HG03095 (cell line): ENCODE measurements at regions not wholly inside any gene's neighbourhood (a gene's known extent, or its start where the extent isn't known, plus 50 kb on each side); places are given as distances from the start of the nearest gene placed in this dataset.
"Not testable (repeated sequence)": the region's sequence is repeated elsewhere in the genome, so short reads cannot be mapped to it uniquely, and the experiment has no call there.

Source experiments
- ATAC-seq: cut with Tn5 transposase; IDR thresholded peaks from one replicate; pipeline ENCODE4 v1.9.1; 2021; ENCODE audit warnings: moderate library complexity; ENCODE audit not compliant: unreplicated experiment

DNA sequence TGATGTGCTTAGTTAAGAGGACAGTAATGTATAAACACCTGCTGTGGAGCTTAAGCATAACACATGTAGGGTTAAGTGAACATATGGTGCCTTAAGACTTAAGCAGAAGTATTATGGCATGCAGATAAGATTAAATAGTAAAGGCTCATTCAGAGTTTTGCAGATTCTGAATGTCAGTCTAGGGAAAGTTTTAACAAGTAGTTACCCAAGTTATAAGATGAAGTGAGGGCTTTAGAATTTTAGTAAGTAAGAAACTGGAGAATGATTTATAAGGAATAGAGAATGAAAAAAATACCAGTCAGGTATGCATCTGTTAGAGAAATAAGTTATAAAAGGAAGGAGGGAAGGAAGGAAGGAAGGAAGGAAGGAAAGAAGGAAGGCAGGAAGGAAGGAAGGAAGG is 902.1 kb downstream of the TRAM1L1 start:
- no peak for ATAC-seq

DNA sequence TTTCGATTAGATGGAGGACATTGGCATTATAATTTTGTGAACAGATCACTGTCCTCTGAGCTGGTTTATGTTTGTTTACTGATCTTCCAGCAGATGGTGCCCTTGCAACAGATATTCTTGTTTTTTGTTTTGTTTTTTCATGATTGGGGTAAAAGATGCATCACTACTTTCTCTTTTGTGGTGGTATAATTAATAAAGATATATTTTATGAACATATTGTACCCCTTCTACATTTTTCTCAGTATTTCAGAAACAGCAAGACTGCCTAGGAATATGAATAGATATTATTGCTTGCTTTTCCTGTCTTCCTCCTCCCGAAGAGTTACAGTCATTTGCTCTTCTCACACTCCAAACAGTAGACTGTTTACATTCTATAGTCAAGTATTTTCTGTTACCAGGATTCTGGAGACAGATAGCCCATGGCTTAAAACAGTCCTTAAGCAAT is 905.2 kb downstream of the TRAM1L1 start:
- ATAC-seq = no peak

- ATAC-seq = not testable (repeated sequence)
Measured at GRCh38 chr4:116151371-116151770, 934.0 kb downstream of the TRAM1L1 start.

DNA sequence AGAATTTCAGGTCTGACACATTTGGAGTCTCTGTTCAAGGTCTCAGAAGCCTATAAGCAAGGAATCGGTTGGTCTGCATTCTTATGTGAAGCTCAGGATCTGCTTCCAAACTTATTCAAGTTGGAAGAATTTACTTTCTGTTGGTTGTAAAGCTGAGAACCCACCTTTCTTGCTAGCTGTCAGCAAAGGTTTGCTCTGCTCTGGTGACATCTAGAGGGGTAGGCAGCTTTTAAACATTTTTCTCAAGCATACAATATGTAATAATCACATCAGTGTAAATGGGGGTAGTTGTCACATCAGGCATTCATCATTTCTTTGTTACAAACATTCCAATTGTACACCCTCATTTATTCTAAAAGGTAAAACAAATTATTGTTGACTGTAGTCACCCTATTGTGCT is 935.2 kb downstream of the TRAM1L1 start:
- ATAC-seq = no peak

GRCh38 chr4:116143198-116143597 is 942.2 kb downstream of the TRAM1L1 start:
- ATAC-seq = no peak

GRCh38 chr4:116132946-116133345 is 952.4 kb downstream of the TRAM1L1 start:
- no peak for ATAC-seq

GRCh38 chr4:116126794-116127193 is 958.6 kb downstream of the TRAM1L1 start:
- no peak for ATAC-seq

GRCh38 chr4:116122124-116122523 is 963.3 kb downstream of the TRAM1L1 start:
- no peak for ATAC-seq

- ATAC-seq = no peak
Measured at GRCh38 chr4:116118221-116118620, 967.2 kb downstream of the TRAM1L1 start.

DNA sequence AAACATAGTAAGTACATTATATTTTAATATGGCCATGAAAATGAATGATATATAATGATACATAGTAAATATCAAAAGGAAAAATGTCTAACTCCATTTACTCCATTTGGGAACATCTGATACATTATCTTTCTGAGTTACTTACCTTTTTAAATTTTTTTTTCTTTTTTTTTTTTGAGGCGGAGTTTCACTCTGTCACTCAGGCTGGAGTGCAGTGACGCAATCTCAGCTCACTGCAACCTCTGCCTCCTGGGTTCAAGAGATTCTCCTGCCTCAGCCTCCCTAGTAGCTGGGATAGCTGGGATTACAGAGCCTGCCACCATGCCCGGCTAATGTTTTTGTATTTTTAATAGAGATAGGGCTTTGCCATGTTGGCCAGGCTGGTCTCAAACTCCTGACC is 972.5 kb downstream of the TRAM1L1 start:
- not testable (repeated sequence) for ATAC-seq

GRCh38 chr4:116110713-116111112 is 974.7 kb downstream of the TRAM1L1 start:
- no peak for ATAC-seq

- ATAC-seq = no peak
Measured at GRCh38 chr4:116108606-116109005, 976.8 kb downstream of the TRAM1L1 start.

- no peak for ATAC-seq
Measured at GRCh38 chr4:116101321-116101720, 984.1 kb downstream of the TRAM1L1 start.

- no peak for ATAC-seq
Measured at GRCh38 chr4:116099596-116099995, 985.8 kb downstream of the TRAM1L1 start.

DNA sequence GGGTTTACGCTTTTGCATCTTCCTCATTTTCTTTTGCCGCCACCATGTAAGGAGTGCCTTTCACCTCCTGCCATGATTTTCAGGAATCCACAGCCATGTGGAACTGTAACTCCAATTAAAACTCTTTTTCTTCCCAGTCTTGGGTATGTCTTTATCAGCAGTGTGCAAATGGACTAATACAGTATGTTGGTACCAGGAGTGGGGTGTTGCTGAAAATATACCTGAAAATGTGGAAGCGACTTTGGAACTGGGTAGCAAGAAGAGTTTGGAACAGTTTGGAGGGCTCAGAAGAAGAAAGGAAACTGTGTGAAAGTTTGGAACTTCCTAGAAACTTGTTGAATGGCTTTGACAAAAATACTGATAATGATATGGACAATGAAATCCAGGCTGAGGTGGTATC is 983.9 kb upstream of the NDST4 start:
- ATAC-seq = not testable (repeated sequence)

DNA sequence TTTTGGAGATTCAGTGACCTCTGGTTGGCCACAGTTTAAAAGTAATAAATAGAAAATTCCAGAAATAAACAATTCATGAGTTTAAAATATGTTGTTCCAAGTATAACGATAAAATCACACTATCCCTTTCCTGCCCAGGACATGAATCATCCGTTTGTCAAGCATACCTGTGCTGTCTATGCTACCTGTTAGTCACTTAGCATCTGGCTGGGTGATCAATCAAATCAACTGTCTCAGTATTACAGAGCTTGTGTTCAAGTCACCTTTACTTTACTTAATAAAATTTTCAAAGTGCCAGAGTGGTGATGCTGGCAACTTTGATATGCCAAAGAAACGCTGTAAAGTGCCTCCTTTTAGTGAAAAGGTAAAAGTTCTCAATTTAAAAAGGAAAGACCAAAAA is 979.5 kb upstream of the NDST4 start:
- ATAC-seq = no peak

DNA sequence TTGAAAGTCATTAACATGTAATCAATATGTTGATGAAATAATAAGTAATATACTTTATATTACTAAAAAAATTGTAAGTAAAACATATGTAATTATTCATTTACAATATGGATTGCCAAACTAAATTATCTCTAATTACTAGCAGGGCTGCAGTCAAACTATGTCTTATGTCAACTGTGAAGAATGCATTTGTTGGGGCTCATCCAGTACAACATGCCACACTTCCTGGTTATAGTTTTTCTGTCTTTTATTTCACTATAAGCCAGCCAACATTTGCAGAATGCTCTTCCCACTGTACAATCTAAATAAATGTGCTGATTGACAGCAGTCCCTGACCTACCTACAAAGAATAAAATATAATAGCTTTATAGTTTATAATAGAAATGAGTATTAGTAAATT is 975.4 kb upstream of the NDST4 start:
- ATAC-seq = no peak

DNA sequence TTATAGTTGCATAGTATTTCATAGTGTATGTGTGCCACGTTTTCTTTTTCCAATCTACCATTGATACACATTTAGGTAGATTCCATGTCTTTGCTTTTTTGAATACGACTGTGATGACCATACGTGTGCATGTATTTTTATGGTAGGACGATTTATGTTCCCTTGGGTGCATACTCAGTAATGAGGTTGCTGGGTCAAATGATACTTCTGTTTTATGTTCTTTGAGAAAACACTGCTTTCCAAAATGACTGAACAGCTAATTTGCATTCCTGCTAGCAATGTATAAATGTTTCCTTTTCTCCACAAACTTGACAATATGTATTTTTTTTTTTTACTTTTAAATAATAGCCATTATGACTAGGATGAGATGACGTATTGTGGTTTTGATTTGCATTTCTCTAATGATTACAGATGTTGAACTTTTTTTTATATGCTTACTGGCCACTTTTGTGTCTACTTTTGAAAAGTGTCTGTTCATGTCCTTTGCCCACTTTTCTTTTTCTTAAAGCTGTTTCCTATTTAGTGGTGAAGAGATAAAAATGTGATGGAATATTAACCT is 969.5 kb upstream of the NDST4 start:
- no peak for ATAC-seq

DNA sequence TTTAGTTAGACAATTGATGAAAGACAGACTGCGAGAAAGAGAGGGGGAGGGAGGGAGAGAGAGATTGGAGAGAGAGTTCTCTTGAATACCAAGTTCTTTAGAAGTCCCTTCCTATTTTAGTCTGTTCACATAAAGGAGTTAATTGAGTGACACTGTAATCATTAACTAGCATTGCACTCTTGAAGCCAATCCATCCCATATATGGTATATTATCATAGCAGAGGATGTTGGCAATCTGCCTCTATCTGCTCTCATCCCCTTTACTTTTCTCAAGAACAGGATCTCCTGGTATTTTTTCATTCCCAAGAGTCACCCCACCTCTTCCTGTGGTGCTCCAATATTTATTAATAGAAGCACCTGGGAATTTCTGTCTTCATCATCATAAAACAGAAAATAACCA is 959.6 kb upstream of the NDST4 start:
- ATAC-seq = no peak

DNA sequence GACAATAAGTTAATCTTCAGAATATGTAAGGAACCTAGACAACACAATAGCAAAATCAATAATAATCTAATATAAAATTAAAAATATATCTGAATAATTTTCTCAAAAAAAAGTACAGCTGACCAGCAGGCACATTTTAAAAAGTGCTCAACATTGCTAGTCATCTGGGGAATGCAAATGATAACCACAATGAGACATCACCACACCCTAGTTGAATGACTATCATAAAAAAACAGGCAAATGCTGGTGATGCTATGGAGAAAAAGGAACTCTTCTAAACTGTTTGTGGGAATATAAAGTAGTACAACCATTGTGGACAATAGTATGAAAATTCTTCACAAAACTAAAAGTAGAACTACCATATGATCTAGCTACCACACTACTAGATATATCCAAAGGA is 956.9 kb upstream of the NDST4 start:
- ATAC-seq = no peak

DNA sequence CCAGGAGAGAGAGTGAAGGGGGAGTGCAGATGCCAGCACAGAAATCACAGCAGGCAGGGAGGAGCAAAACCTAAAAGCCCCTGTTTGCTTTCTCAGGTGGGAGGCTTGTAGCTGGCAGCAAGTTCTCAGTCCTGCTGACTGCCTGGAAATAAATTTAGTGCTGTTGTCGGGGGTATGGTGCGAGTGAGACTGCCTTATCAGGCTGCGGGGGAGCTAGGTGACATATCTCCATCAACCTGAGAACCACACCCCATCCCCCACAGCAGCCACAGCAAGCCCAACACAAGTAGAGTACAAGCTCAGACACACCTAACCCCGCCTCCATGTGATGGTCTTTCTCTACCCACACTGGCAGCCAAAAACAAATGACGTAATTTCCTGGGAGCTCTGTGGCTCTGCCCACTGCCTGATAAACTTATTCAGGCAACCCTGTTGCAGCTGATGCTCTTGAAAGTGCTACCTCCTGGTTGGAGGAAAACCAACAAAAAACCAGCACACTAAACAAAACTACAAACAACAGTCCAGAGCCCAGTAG is 953.4 kb upstream of the NDST4 start:
- ATAC-seq = no peak

GRCh38 chr4:116064331-116064730 is 950.9 kb upstream of the NDST4 start:
- no peak for ATAC-seq

GRCh38 chr4:116059361-116059760 is 945.9 kb upstream of the NDST4 start:
- ATAC-seq = no peak
